ENCODE measurements at regions not wholly inside any gene's neighbourhood (a gene's known extent, or its start where the extent isn't known, plus 50 kb on each side); places are given as distances from the start of the nearest gene placed in this dataset.

GRCh38 chr1:29700491-29700890, 464.2 kb downstream of the PTPRU start:
- no peak for TF ChIP-seq POLR2A (IDR thresholded peaks at IDR 0.05; ENCODE audit: low read depth)
- TF ChIP-seq, protein P1, sequence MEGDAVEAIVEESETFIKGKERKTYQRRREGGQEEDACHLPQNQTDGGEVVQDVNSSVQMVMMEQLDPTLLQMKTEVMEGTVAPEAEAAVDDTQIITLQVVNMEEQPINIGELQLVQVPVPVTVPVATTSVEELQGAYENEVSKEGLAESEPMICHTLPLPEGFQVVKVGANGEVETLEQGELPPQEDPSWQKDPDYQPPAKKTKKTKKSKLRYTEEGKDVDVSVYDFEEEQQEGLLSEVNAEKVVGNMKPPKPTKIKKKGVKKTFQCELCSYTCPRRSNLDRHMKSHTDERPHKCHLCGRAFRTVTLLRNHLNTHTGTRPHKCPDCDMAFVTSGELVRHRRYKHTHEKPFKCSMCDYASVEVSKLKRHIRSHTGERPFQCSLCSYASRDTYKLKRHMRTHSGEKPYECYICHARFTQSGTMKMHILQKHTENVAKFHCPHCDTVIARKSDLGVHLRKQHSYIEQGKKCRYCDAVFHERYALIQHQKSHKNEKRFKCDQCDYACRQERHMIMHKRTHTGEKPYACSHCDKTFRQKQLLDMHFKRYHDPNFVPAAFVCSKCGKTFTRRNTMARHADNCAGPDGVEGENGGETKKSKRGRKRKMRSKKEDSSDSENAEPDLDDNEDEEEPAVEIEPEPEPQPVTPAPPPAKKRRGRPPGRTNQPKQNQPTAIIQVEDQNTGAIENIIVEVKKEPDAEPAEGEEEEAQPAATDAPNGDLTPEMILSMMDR (IDR thresholded peaks at IDR 0.05), result no peak
- TF ChIP-seq POLR2AphosphoS5 (IDR thresholded peaks at IDR 0.05), result no peak

Measured in esophagus muscularis mucosa (tissue), 3 donors.